Hematopoietic multipotent progenitor cell (in vitro differentiated cells): ENCODE measurements at regions not wholly inside any gene's neighbourhood (a gene's known extent, or its start where the extent isn't known, plus 50 kb on each side); places are given as distances from the start of the nearest gene placed in this dataset.
A peak's percentile ranks its signal among the peaks of the same experiment; 100 is the strongest.
"Not testable (repeated sequence)": the region's sequence is repeated elsewhere in the genome, so short reads cannot be mapped to it uniquely, and the experiment has no call there.

ENCODE experiments used
- DNase-seq, 3 donors: peaks; one replicate each; pipeline ENCODE4 v3.0.0-alpha.2; 2011 to 2015; ENCODE audit warnings: low read depth in 2 of 3, low spot score in 2 of 3

GRCh38 chr6:141526985-141527384 is 605.7 kb upstream of the GJE1 start:
- no peak for DNase-seq

- DNase-seq: no peak
Measured at GRCh38 chr6:141521440-141521839, 611.3 kb upstream of the GJE1 start.

- peak in 1 of 3 donors; percentile 42 for DNase-seq
Measured at GRCh38 chr6:141513830-141514229, 618.9 kb upstream of the GJE1 start.

GRCh38 chr6:141510803-141511202 is 621.9 kb upstream of the GJE1 start:
- DNase-seq: no peak

- DNase-seq: not testable (repeated sequence)
Measured at GRCh38 chr6:141506062-141506461, 626.7 kb upstream of the GJE1 start.

- DNase-seq: not testable (repeated sequence)
Measured at GRCh38 chr6:141504318-141504717, 628.4 kb upstream of the GJE1 start.

- no peak for DNase-seq
Measured at GRCh38 chr6:141501616-141502015, 631.1 kb upstream of the GJE1 start.

GRCh38 chr6:141498977-141499376 is 633.7 kb upstream of the GJE1 start:
- DNase-seq: no peak

GRCh38 chr6:141492521-141493284 is 640.0 kb upstream of the GJE1 start:
- DNase-seq: no peak

- no peak for DNase-seq
Measured at GRCh38 chr6:141491684-141492083, 641.0 kb upstream of the GJE1 start.

GRCh38 chr6:141490982-141491381 is 641.7 kb upstream of the GJE1 start:
- DNase-seq: no peak

GRCh38 chr6:141488488-141488887 is 644.2 kb upstream of the GJE1 start:
- DNase-seq: peak in 1 of 3 donors; percentile 35

GRCh38 chr6:141486942-141487341 is 645.8 kb upstream of the GJE1 start:
- DNase-seq: no peak

GRCh38 chr6:141484711-141485110 is 648.0 kb upstream of the GJE1 start:
- peak in 2 of 3 donors; percentile 33 to 71 for DNase-seq

GRCh38 chr6:141483598-141484061 is 649.1 kb upstream of the GJE1 start:
- peak; percentile 45 to 93 (median 78) for DNase-seq

- DNase-seq: peak in 1 of 3 donors; percentile 28
Measured at GRCh38 chr6:141482796-141483597, 649.7 kb upstream of the GJE1 start.

GRCh38 chr6:141475259-141475658 is 657.5 kb upstream of the GJE1 start:
- DNase-seq: no peak

GRCh38 chr6:141472162-141472928 is 660.4 kb upstream of the GJE1 start:
- DNase-seq: no peak

GRCh38 chr6:141470810-141471209 is 661.9 kb upstream of the GJE1 start:
- DNase-seq: no peak

GRCh38 chr6:141467881-141468280 is 664.8 kb upstream of the GJE1 start:
- no peak for DNase-seq

- no peak for DNase-seq
Measured at GRCh38 chr6:141467041-141467440, 665.7 kb upstream of the GJE1 start.
